Prostate gland (tissue), 2 donors: ENCODE measurements at regions not wholly inside any gene's neighbourhood (a gene's known extent, or its start where the extent isn't known, plus 50 kb on each side); places are given as distances from the start of the nearest gene placed in this dataset.

ENCODE experiments used
- DNase-seq: peaks from one replicate; pipeline ENCODE4 v3.0.0-alpha.2; 2019; ENCODE audit warnings: low spot score
- H3K27ac ChIP-seq, 2 donors: fragments of 200-600 bp; sonication (generic); 2 replicates each; pipeline ENCODE4 v1.5.1; 2017 to 2019
- H3K27me3 ChIP-seq: fragments of 200-600 bp; sonication (generic); replicated peaks from 2 replicates; pipeline ENCODE4 v1.5.1; 2019; ENCODE audit not compliant: insufficient read depth
- H3K36me3 ChIP-seq, 2 donors: fragments of 200-600 bp; sonication (generic); 1 replicate in 1 of 2; 2 replicates in 1 of 2; pipeline versions ENCODE4 v1.5.1 to v1.8.1; 2017 to 2019
- H3K4me1 ChIP-seq: fragments of 200-600 bp; sonication (generic); replicated peaks from 2 replicates; pipeline ENCODE4 v1.5.1; 2019
- H3K4me3 ChIP-seq, 2 donors: fragments of 200-600 bp; sonication (generic); 2 replicates each; pipeline ENCODE4 v1.5.1; 2017 to 2019
- H3K9me3 ChIP-seq: fragments of 200-600 bp; sonication (generic); 2 replicates; pipeline ENCODE4 v1.5.1; 2017
- CTCF ChIP-seq, 4 experiments: fragments of 200-600 bp in 2 of 4; fragments of 450-650 bp in 2 of 4; sonication (generic) in 2 of 4; IDR thresholded peaks; 1 replicate in 3 of 4; 2 replicates in 1 of 4; pipeline ENCODE4 v1.5.1; 2016 to 2019; ENCODE audit warnings: antibody characterized with exemption in 4 of 4, mild to moderate bottlenecking in 2 of 4, moderate library complexity in 2 of 4
- POLR2A ChIP-seq: fragments of 450-650 bp; IDR thresholded peaks from one replicate; pipeline ENCODE4 v1.6.1; 2016; ENCODE audit warnings: antibody characterized with exemption, mild to moderate bottlenecking
- POLR2AphosphoS5 ChIP-seq: sonication (generic); formaldehyde crosslinking; IDR thresholded peaks from one replicate; pipeline ENCODE4 v1.6.1; 2017; ENCODE audit warnings: antibody characterized with exemption
- WGBS: methylation state at CpG from one replicate; pipeline ENCODE4 v1.1.5; 2018; 5-methylcytosine and 5-hydroxymethylcytosine counted together
- intact Hi-C: fragments of 100-400 bp; cut with DNase I; formaldehyde crosslinking; loops from one replicate; pipeline ENCODE4 v1.14.2; 2022

- Histone ChIP-seq H3K4me1 (no peaks in the 10 kb centered on the region), H3K9me3 (no peaks in the 10 kb centered on the region), H3K27ac (no peak overlapping the region), H3K27me3 (no peaks in the 10 kb centered on the region), H3K4me3 (no peak overlapping the region), H3K36me3 (no peaks in the 10 kb centered on the region)
- TF ChIP-seq CTCF (IDR thresholded peaks at IDR 0.05), result no peak
- TF ChIP-seq POLR2AphosphoS5, result no peak
- TF ChIP-seq POLR2A, result no peak
- intact Hi-C loops, result no loop called here
- DNase-seq, result no peak
- WGBS, result 92% methylated on average over 6 of the region's 6 CpGs
Observed at GRCh38 chrX:39941332-39941920, 156.3 kb downstream of the BCOR start.

GRCh38 chrX:39944416-39944815 is 153.3 kb downstream of the BCOR start:
- Histone ChIP-seq H3K27ac (no peak overlapping the region), H3K4me1 (no peaks in the 10 kb centered on the region), H3K36me3 (no peaks in the 10 kb centered on the region), H3K27me3 (no peaks in the 10 kb centered on the region), H3K9me3 (no peaks in the 10 kb centered on the region), H3K4me3 (no peak overlapping the region)
- intact Hi-C loops, result no loop called here
- DNase-seq, result no peak
- TF ChIP-seq POLR2AphosphoS5 (no peak), POLR2A (no peak), CTCF (IDR thresholded peaks at IDR 0.05) (no peak)
- 94% methylated on average over 6 of the region's 6 CpGs for WGBS

- Histone ChIP-seq H3K4me1 (no peaks in the 10 kb centered on the region), H3K4me3 (no peak overlapping the region), H3K36me3 (no peaks in the 10 kb centered on the region), H3K27ac (no peak overlapping the region), H3K27me3 (no peaks in the 10 kb centered on the region), H3K9me3 (no peaks in the 10 kb centered on the region)
- TF ChIP-seq POLR2AphosphoS5, result no peak
- TF ChIP-seq POLR2A, result no peak
- no peak for TF ChIP-seq CTCF (IDR thresholded peaks at IDR 0.05)
- DNase-seq, result no peak
- intact Hi-C loops, result no loop called here
Observed at GRCh38 chrX:39945709-39946108, 152.0 kb downstream of the BCOR start.

GRCh38 chrX:39946822-39947221 is 150.9 kb downstream of the BCOR start:
- WGBS, result 97% methylated on average over 4 of the region's 4 CpGs
- H3K36me3 ChIP-seq, result no peaks in the 10 kb centered on the region
- H3K4me3 ChIP-seq, result no peak overlapping the region
- intact Hi-C loops, result no loop called here
- no peak overlapping the region for H3K27ac ChIP-seq
- H3K9me3 ChIP-seq, result no peaks in the 10 kb centered on the region
- H3K4me1 ChIP-seq, result no peaks in the 10 kb centered on the region
- TF ChIP-seq POLR2A, result no peak
- no peak for TF ChIP-seq CTCF (IDR thresholded peaks at IDR 0.05)
- TF ChIP-seq POLR2AphosphoS5, result no peak
- H3K27me3 ChIP-seq, result no peaks in the 10 kb centered on the region
- no peak for DNase-seq

GRCh38 chrX:39948582-39948981 is 149.2 kb downstream of the BCOR start:
- 68% methylated on average over 11 of the region's 11 CpGs for WGBS
- no peak overlapping the region for H3K4me3 ChIP-seq

More at GRCh38 chrX:39948582-39948981, 149.2 kb downstream of the BCOR start:
- Histone ChIP-seq H3K9me3 (no peaks in the 10 kb centered on the region), H3K4me1 (no peaks in the 10 kb centered on the region), H3K27me3 (no peaks in the 10 kb centered on the region), H3K27ac (no peak overlapping the region), H3K36me3 (no peaks in the 10 kb centered on the region)
- intact Hi-C loops, result no loop called here
- DNase-seq, result no peak
- TF ChIP-seq POLR2A, result no peak
- TF ChIP-seq POLR2AphosphoS5, result no peak
- no peak for TF ChIP-seq CTCF (IDR thresholded peaks at IDR 0.05)
